ENCODE measurements at regions not wholly inside any gene's neighbourhood (a gene's known extent, or its start where the extent isn't known, plus 50 kb on each side); places are given as distances from the start of the nearest gene placed in this dataset.

GRCh38 chr2:125638345-125638744 is 1017.6 kb upstream of the GYPC start:
- Histone ChIP-seq H4K20me1 (ENCODE audit: insufficient read depth, low read length) (no peaks in the 10 kb centered on the region), H3K4me2 (ENCODE audit: low read length) (no peak overlapping the region), H3K36me3 (ENCODE audit: insufficient read depth, low read length) (no peaks in the 10 kb centered on the region), H3K9ac (ENCODE audit: low read length) (no peak overlapping the region), H3K9me3 (ENCODE audit: low read length) (no peaks in the 10 kb centered on the region), H3K79me2 (ENCODE audit: insufficient read depth, low read length) (no peaks in the 10 kb centered on the region), H3K4me1 (ENCODE audit: insufficient read depth, low read length, severe bottlenecking) (no peaks in the 10 kb centered on the region), H3K4me3 (ENCODE audit: low read depth, low read length, poor library complexity, severe bottlenecking) (no peak overlapping the region), H2AFZ (ENCODE audit: low read length) (no peak overlapping the region), H3F3A (ENCODE audit: insufficient read depth, low read length) (no peaks in the 10 kb centered on the region), H3K27me3 (ENCODE audit: insufficient read depth, low read length) (no peaks in the 10 kb centered on the region), H3K9me2 (ENCODE audit: low read depth, low read length) (no peaks in the 10 kb centered on the region), H3K27ac (ENCODE audit: low read depth, low read length, poor library complexity, severe bottlenecking) (no peak overlapping the region)
- TF ChIP-seq CTCF (IDR thresholded peaks at IDR 0.05; ENCODE audit: low read length) (no peak), EZH2 (IDR thresholded peaks at IDR 0.05; ENCODE audit: borderline replicate concordance, low read length) (no peak)

GRCh38 chr2:125642032-125642431 is 1013.9 kb upstream of the GYPC start:
- no peak overlapping the region for H3K9ac ChIP-seq (ENCODE audit: low read length)
- H3K4me3 ChIP-seq (ENCODE audit: low read depth, low read length, poor library complexity, severe bottlenecking) = no peak overlapping the region
- H3K27ac ChIP-seq (ENCODE audit: low read depth, low read length, poor library complexity, severe bottlenecking) = no peak overlapping the region
- H2AFZ ChIP-seq (ENCODE audit: low read length) = no peak overlapping the region
- H3K36me3 ChIP-seq (ENCODE audit: insufficient read depth, low read length) = no peaks in the 10 kb centered on the region
- H3K27me3 ChIP-seq (ENCODE audit: insufficient read depth, low read length) = no peaks in the 10 kb centered on the region
- H4K20me1 ChIP-seq (ENCODE audit: insufficient read depth, low read length) = no peaks in the 10 kb centered on the region
- H3K9me2 ChIP-seq (ENCODE audit: low read depth, low read length) = no peaks in the 10 kb centered on the region
- H3F3A ChIP-seq (ENCODE audit: insufficient read depth, low read length) = no peaks in the 10 kb centered on the region
- TF ChIP-seq CTCF (IDR thresholded peaks at IDR 0.05; ENCODE audit: low read length) (no peak), EZH2 (IDR thresholded peaks at IDR 0.05; ENCODE audit: borderline replicate concordance, low read length) (no peak)
- no peaks in the 10 kb centered on the region for H3K9me3 ChIP-seq (ENCODE audit: low read length)
- no peaks in the 10 kb centered on the region for H3K79me2 ChIP-seq (ENCODE audit: insufficient read depth, low read length)
- H3K4me2 ChIP-seq (ENCODE audit: low read length) = no peak overlapping the region
- no peaks in the 10 kb centered on the region for H3K4me1 ChIP-seq (ENCODE audit: insufficient read depth, low read length, severe bottlenecking)

- TF ChIP-seq EZH2 (IDR thresholded peaks at IDR 0.05; ENCODE audit: borderline replicate concordance, low read length) = no peak
- no peak for TF ChIP-seq CTCF (IDR thresholded peaks at IDR 0.05; ENCODE audit: low read length)
Measured at GRCh38 chr2:125643128-125643527, 1012.8 kb upstream of the GYPC start.

More at GRCh38 chr2:125643128-125643527, 1012.8 kb upstream of the GYPC start:
- Histone ChIP-seq H4K20me1 (ENCODE audit: insufficient read depth, low read length) (no peaks in the 10 kb centered on the region), H3K9ac (ENCODE audit: low read length) (no peak overlapping the region), H3K9me3 (ENCODE audit: low read length) (no peaks in the 10 kb centered on the region), H2AFZ (ENCODE audit: low read length) (no peak overlapping the region), H3F3A (ENCODE audit: insufficient read depth, low read length) (no peaks in the 10 kb centered on the region), H3K27me3 (ENCODE audit: insufficient read depth, low read length) (no peaks in the 10 kb centered on the region), H3K4me3 (ENCODE audit: low read depth, low read length, poor library complexity, severe bottlenecking) (no peak overlapping the region), H3K27ac (ENCODE audit: low read depth, low read length, poor library complexity, severe bottlenecking) (no peak overlapping the region), H3K4me2 (ENCODE audit: low read length) (no peak overlapping the region), H3K36me3 (ENCODE audit: insufficient read depth, low read length) (no peaks in the 10 kb centered on the region), H3K79me2 (ENCODE audit: insufficient read depth, low read length) (no peaks in the 10 kb centered on the region), H3K4me1 (ENCODE audit: insufficient read depth, low read length, severe bottlenecking) (no peaks in the 10 kb centered on the region), H3K9me2 (ENCODE audit: low read depth, low read length) (no peaks in the 10 kb centered on the region)
